Activated CD4-positive, alpha-beta T cell treated with anti-CD3 and anti-CD28 coated beads for 1 hour (primary cell): ENCODE measurements at regions not wholly inside any gene's neighbourhood (a gene's known extent, or its start where the extent isn't known, plus 50 kb on each side); places are given as distances from the start of the nearest gene placed in this dataset.

ENCODE experiments used
- DNase-seq: peaks from one replicate; pipeline ENCODE4 v3.0.0-alpha.2; 2020

DNA sequence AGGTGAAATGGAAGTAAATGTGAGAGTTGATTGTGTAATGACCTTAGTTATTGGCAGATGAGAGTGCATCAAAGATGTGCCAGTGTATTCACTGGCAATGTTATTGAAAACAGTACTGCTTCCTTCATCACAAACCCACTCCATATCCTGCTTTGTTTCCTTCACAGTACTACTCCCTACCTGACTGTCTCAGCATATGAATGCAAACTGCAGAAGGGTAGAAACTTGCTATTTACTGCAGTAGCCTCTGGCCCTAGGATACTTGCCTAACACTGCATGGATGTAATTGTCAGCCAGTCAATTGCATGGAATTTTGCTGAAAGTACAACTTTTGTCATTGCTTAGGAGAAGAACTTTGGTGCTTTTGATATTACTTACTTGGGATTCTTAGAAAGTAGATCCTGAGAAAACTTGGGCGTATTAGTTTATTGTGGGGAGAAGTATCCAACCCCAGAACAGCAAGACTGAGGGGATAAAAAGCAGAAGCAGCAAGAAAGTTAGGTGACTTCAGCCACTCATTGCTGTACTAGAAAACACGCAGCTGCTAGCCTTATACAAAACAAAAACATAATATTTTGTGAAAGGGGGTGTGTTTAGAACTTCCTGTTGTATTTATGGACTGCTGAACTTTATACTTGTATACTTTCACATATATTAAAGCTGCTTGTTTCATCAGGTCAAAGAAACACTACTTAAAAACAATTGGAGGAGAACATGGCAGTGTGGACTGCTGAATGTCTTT, 219.0 kb downstream of the CCNG2 start:
- DNase-seq, result no peak

GRCh38 chr4:77376788-77377460, 219.9 kb downstream of the CCNG2 start:
- no peak for DNase-seq

DNA sequence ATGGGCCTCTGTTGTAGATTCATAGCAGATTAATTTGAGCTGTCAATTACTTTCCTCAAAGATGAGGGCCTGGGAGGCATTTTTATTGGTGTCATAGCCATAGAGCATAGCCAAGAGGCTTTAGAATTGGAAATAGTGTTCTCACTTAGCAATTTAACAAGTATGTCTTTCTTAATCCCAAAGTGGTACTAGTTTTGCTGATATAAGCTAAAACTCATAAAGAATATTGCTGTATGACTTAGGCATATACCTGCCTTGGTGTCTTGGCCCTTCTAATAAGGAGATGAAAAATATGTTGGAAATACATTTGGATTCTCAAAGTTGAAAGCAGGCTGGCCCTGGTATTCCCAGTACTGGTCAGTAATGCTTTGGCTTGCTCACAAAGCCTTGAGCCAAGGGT, 221.5 kb upstream of the CXCL13 start:
- no peak for DNase-seq

DNA sequence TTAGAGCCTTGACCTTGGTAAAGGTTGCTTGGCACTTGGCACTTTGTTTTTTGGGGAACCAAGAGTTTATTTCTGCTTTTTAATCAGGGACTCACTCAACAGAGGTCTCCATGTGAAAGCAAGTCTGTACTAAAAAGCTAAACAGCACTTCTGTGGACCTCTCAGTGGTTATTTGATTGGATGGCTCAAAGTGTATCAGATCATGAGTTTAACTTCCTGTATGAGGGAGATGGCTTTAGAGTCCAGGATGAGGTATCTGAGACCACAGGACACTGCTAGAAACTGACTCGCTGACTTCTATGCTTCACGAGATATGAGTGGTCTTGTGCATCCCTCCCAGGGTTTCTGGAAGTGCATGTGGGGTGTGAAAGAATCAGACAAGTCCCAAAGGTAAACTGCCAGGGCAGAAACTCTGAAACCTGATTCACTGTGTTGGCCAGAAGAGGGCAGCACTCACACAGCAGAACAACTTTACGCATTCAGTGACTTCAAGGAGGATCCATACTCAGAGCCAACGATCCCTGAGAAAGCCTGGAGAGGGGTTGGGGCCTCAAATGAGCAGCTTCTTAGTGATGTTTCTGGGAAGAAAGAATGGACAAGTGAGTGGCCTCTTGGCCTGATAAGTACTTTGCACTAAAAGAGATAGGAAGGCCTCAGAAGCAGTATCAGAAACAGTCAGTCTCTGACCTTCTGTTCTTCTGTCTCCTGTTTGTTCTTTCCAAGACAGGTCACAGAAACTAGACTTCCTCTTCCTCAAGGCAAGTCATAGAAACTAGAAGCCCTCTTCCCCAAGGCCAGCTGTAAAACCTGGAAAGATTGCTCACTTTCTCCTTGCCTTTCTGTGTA, 220.3 kb upstream of the CXCL13 start:
- DNase-seq, result peak; percentile 23

DNA sequence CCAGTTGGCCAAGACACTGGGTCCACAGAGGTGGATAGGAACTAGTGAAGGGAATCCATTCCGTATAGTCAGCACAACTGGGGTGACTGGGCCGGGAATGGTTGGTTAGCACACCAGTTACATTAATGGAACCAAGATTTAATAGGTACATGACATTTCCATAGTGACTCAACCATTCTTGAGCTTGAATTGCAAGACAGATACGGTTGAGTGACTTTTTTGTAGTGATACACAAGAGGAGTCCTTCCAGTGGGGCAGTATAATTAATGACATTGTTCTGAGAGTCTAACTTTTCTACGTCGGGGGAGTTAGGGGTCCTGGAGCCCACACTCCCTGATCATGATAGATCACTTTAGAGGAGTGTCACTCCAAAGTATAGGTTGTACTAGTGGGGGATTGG, 211.6 kb upstream of the CXCL13 start:
- no peak for DNase-seq

DNA sequence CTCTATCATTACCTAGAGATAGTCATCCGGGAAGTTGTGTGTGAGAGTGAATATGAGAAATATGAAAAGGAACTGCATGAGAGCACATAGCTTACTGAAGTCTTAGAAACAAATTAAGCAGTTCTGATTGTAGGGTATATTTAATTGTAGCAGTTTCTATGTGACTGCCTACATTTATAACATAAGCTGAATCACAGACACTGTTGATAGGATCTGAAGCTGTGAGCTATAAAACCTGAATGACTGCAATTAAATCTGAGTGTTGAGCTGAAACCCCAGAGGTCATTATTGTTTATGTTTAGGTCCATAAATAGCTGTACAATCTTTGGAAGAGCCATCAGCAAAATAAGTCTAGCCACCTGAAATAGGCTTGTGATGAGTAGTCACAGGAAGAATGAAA, 210.1 kb upstream of the CXCL13 start:
- no peak for DNase-seq

- DNase-seq, result no peak
Measured at GRCh38 chr4:77398256-77398655, 207.4 kb upstream of the CXCL13 start.

GRCh38 chr4:77399831-77400230, 205.8 kb upstream of the CXCL13 start:
- no peak for DNase-seq

GRCh38 chr4:77413766-77414165, 191.9 kb upstream of the CXCL13 start:
- no peak for DNase-seq

- no peak for DNase-seq
Measured at GRCh38 chr4:77415689-77416088, 189.9 kb upstream of the CXCL13 start.

DNA sequence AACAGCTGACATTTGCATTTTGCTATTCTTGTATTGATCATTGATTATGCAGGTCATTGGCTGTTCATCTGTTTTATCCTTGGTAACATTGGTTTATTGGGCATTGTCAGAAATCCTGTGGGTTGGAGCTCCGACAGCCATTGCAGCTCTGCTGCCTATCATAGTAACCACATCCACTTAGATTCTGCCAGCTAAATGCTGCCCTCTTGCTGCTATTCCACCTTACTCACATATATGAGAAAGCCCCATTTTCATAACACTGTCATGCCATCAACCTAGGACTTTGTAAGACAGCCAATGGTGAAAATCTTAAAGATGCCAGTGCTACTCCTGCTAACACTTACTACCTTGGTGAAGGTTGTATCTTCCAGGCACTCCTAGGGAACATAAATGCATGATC, 187.3 kb upstream of the CXCL13 start:
- DNase-seq, result no peak

DNA sequence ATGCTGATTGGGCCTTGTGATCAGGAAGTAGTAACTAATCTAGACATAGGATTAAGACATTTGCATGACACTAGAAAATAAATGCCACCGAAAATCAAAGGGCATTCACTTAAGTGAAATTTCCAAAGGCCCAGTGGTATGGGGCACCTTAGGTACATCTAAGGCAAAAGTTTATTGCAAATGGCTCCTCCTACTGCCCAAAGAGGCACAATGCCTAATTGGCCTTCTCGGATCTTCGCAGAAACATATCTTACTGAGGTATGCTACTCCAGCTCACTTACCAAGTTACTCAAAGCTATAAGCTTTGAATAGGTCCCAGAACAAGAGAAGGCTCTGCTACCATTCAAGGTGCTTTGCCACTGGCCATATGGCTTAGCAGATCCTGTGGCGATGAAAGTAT, 174.8 kb upstream of the CXCL13 start:
- DNase-seq, result no peak

DNA sequence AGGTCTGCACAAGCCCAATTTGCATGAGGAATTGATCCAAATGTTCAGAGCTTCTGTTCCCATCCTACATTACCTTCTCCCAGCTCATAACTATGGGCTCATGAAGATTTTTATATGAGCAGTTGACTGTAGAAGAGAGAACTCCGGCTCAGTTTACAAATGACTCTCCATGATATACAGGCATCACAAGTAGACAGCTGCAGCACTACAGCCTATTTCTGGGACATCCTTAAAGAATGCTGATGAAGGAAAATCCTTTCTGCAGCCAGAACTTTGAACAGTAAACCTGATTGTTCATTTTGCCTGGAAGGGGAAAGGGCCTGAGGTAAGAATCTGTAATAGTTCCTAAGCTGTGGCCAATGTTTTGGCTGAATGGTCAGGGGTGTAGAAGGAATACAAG, 174.1 kb upstream of the CXCL13 start:
- DNase-seq, result no peak

DNA sequence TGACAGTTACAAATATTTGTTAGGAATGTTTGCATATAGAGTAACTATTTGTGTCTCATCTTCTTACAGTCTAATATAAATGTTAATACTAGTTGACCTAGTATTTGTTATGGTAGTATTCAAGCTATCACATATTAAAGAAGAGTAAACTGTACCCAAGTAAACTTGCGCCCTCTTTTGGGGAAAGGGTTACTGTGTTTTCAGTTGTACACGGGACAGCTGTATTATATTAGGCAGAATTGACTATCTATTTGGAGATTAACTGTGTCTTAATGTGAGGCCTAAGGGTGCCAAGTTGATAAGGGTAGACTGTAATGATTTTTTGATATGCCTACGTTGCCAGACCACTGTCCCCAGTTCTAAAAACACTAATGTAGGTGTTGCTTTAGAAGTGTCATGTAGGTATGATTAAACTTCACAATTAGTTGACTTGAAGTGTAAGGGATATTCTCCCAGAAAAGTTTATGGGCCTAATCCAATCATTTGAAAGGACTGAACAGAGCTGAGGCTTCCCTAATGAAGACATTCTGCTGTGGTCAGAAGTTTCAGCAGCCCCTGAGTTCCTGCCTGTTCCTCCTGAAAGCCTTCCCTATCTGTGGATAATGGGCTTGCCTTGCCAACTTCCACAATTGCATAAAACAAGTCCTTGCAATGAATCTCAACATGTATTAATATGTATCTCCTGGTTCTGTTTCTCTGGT, 172.8 kb upstream of the CXCL13 start:
- no peak for DNase-seq

GRCh38 chr4:77433418-77433733, 172.2 kb upstream of the CXCL13 start:
- no peak for DNase-seq

GRCh38 chr4:77434299-77435092, 171.1 kb upstream of the CXCL13 start:
- no peak for DNase-seq

DNA sequence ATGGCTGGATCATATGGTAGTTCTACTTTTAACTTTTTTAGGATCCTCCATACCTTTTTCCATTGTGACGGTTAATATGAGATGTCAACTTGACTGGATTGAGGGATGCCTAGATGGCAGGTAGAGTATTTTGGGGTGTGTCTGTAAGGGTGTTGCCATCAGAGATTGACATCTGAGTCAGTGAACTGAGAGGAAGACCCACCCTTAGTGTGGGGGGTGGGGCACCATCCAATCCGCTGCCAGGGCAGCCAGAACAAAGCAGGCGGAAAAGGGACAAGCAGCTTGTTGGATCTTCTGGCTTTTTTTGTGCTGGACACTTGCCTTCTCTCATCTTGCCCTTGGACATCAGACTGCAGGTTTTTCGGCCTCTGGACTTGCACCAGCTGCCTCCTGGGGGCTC, 168.5 kb upstream of the CXCL13 start:
- no peak for DNase-seq

DNA sequence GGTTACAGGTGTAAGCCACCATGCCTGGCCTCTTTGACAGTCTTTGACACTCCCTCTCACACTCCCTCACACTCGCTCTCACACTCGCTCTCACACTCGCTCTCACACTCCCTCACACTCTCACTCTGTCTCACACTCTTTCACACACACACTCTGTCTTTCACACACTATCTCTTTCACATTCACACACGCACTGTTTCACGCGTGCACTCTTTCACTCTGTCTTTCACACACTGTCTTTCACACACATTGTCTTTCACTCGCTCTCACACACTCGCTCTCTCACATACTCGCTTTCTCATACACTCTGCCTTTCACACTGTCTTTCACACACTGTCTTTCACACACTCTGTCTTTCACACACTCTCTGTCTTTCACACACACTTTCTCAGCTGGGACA, 167.1 kb upstream of the CXCL13 start:
- DNase-seq, result no peak

GRCh38 chr4:77443941-77444340, 161.7 kb upstream of the CXCL13 start:
- DNase-seq, result no peak

DNA sequence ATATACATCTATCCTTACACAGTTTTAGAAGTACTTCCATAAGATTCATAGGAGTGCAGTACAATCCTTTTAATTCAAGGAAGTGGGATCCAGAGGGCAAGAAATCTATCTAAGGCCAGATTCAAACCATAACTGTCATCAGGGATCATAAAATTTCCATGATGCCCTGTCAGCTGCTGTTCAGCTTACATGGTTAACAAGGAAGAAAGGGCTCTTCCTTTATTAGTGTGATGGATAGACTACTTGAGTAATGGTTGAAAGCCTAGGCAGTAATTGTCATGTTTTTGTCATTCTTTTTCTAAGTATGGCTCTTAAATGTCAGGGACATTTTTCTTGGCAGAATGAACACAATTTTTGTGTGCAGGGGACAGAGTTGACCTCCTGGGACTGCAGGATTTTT, 159.8 kb upstream of the CXCL13 start:
- DNase-seq, result no peak

- DNase-seq, result no peak
Measured at GRCh38 chr4:77446601-77447000, 159.0 kb upstream of the CXCL13 start.

DNA sequence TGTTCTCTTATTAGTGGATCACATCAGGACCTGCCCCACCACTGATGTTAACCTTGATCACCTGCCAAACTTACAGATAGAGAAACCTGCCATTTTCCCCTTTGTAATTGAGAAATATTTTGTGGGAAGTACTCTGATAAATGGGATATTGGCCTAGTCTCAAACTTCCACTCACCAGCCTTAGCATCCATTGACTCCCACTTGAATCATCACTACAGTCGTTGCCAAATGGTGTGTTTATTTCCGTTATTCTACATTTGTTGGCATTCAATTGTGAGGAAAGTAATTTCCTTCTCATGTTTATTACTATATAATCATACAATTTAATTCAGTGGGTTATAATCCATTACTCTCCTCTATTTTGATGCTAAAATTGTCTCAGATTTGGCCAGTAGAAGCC, 156.4 kb upstream of the CXCL13 start:
- no peak for DNase-seq

GRCh38 chr4:77450006-77450405, 155.6 kb upstream of the CXCL13 start:
- DNase-seq, result no peak
